Neural cell (in vitro differentiated cells): ENCODE measurements at regions not wholly inside any gene's neighbourhood (a gene's known extent, or its start where the extent isn't known, plus 50 kb on each side); places are given as distances from the start of the nearest gene placed in this dataset.

Source experiments
- EP300 ChIP-seq: fragments of 450-650 bp; conservative IDR thresholded peaks from 2 replicates; pipeline ENCODE4 v1.6.1; 2014; ENCODE audit warnings: antibody characterized with exemption, mild to moderate bottlenecking, moderate library complexity; ENCODE audit not compliant: poor library complexity, severe bottlenecking
- EZH2 ChIP-seq: fragments of 200-600, 300-800 bp; shearing (Covaris generic), sonication (generic); IDR thresholded peaks from 2 replicates; pipeline ENCODE4 v1.6.1; 2014; ENCODE audit warnings: antibody characterized with exemption, low read length, borderline replicate concordance, mild to moderate bottlenecking; ENCODE audit not compliant: insufficient read depth, poor library complexity, severe bottlenecking
- MXI1 ChIP-seq: fragments of 450-650 bp; conservative IDR thresholded peaks from 2 replicates; pipeline ENCODE4 v1.6.1; 2014; ENCODE audit warnings: antibody characterized with exemption, mild to moderate bottlenecking; ENCODE audit not compliant: poor library complexity, severe bottlenecking
- POLR2AphosphoS5 ChIP-seq: IDR thresholded peaks from 2 replicates; pipeline ENCODE4 v1.6.1; 2012
- RAD21 ChIP-seq: fragments of 450-650 bp; conservative IDR thresholded peaks from 2 replicates; pipeline ENCODE4 v1.6.1; 2014; ENCODE audit warnings: antibody characterized with exemption, mild to moderate bottlenecking, moderate library complexity
- REST ChIP-seq: IDR thresholded peaks from 2 replicates; pipeline ENCODE4 v1.6.1; 2012; ENCODE audit warnings: borderline replicate concordance
- SMC3 ChIP-seq: fragments of 450-650 bp; conservative IDR thresholded peaks from 2 replicates; pipeline ENCODE4 v1.6.1; 2014; ENCODE audit warnings: antibody characterized with exemption, mild to moderate bottlenecking, moderate library complexity; ENCODE audit not compliant: poor library complexity
- TAF1 ChIP-seq: IDR thresholded peaks from 2 replicates; pipeline ENCODE4 v1.6.1; 2012; ENCODE audit warnings: low read depth
- TF ChIP-seq, protein P1 (sequence below): fragments of 450-650 bp; IDR thresholded peaks from 2 replicates; pipeline ENCODE4 v1.5.1; 2014; ENCODE audit warnings: antibody characterized with exemption, mild to moderate bottlenecking, moderate library complexity; ENCODE audit not compliant: poor library complexity, severe bottlenecking

- TF ChIP-seq EZH2 = no peak
- TF ChIP-seq, protein P1, sequence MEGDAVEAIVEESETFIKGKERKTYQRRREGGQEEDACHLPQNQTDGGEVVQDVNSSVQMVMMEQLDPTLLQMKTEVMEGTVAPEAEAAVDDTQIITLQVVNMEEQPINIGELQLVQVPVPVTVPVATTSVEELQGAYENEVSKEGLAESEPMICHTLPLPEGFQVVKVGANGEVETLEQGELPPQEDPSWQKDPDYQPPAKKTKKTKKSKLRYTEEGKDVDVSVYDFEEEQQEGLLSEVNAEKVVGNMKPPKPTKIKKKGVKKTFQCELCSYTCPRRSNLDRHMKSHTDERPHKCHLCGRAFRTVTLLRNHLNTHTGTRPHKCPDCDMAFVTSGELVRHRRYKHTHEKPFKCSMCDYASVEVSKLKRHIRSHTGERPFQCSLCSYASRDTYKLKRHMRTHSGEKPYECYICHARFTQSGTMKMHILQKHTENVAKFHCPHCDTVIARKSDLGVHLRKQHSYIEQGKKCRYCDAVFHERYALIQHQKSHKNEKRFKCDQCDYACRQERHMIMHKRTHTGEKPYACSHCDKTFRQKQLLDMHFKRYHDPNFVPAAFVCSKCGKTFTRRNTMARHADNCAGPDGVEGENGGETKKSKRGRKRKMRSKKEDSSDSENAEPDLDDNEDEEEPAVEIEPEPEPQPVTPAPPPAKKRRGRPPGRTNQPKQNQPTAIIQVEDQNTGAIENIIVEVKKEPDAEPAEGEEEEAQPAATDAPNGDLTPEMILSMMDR = no peak
- no peak for TF ChIP-seq POLR2AphosphoS5
- TF ChIP-seq SMC3 = no peak
- no peak for TF ChIP-seq REST
- no peak for TF ChIP-seq EP300
- no peak for TF ChIP-seq RAD21
- TF ChIP-seq TAF1 = no peak
- no peak for TF ChIP-seq MXI1
Measured at GRCh38 chr4:181748581-181748980, 494.6 kb upstream of the TENM3 start.
